Testis (tissue), 2 donors: ENCODE measurements at regions not wholly inside any gene's neighbourhood (a gene's known extent, or its start where the extent isn't known, plus 50 kb on each side); places are given as distances from the start of the nearest gene placed in this dataset.

Experiments
- POLR2A ChIP-seq: fragments of 450-650 bp; IDR thresholded peaks from one replicate; pipeline ENCODE4 v1.6.1; 2017; ENCODE audit warnings: antibody characterized with exemption, mild to moderate bottlenecking, moderate library complexity
- TF ChIP-seq, protein P1 (sequence below), 3 experiments: fragments of 450-650 bp in 2 of 3; fragments of 200-600 bp in 1 of 3; sonication (generic) in 1 of 3; IDR thresholded peaks; one replicate each; pipeline ENCODE4 v1.5.1; 2016 to 2019; ENCODE audit warnings: antibody characterized with exemption in 3 of 3, mild to moderate bottlenecking in 2 of 3, moderate library complexity in 1 of 3

DNA sequence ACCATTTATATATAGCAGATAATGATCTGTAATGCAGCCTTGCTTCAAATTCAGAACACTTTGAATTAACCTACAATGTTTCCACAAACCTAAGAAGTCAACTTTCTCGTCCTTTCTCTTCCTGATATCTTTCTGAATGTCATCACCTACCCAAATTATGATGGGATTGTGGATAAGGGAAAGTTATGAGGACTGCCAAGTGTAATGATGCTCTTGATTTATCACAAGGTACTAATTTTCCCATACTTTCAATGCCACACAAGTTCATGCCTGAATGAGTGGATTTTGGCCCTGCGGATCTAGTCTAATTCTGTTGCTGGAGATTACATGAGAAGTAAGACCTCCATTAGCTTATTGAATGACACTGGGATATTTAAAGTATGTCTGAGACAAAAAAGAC lies 82.6 kb upstream of the NANOGP8 start:
- TF ChIP-seq, protein P1, sequence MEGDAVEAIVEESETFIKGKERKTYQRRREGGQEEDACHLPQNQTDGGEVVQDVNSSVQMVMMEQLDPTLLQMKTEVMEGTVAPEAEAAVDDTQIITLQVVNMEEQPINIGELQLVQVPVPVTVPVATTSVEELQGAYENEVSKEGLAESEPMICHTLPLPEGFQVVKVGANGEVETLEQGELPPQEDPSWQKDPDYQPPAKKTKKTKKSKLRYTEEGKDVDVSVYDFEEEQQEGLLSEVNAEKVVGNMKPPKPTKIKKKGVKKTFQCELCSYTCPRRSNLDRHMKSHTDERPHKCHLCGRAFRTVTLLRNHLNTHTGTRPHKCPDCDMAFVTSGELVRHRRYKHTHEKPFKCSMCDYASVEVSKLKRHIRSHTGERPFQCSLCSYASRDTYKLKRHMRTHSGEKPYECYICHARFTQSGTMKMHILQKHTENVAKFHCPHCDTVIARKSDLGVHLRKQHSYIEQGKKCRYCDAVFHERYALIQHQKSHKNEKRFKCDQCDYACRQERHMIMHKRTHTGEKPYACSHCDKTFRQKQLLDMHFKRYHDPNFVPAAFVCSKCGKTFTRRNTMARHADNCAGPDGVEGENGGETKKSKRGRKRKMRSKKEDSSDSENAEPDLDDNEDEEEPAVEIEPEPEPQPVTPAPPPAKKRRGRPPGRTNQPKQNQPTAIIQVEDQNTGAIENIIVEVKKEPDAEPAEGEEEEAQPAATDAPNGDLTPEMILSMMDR (IDR thresholded peaks at IDR 0.05): no peak
- no peak for TF ChIP-seq POLR2A
